Prostate gland (tissue), 2 donors: ENCODE measurements at regions not wholly inside any gene's neighbourhood (a gene's known extent, or its start where the extent isn't known, plus 50 kb on each side); places are given as distances from the start of the nearest gene placed in this dataset.

ENCODE experiments used
- DNase-seq: peaks from one replicate; pipeline ENCODE4 v3.0.0-alpha.2; 2019; ENCODE audit warnings: low spot score
- H3K27ac ChIP-seq, 2 donors: fragments of 200-600 bp; sonication (generic); 2 replicates each; pipeline ENCODE4 v1.5.1; 2017 to 2019
- H3K27me3 ChIP-seq: fragments of 200-600 bp; sonication (generic); replicated peaks from 2 replicates; pipeline ENCODE4 v1.5.1; 2019; ENCODE audit not compliant: insufficient read depth
- H3K36me3 ChIP-seq, 2 donors: fragments of 200-600 bp; sonication (generic); 1 replicate in 1 of 2; 2 replicates in 1 of 2; pipeline versions ENCODE4 v1.5.1 to v1.8.1; 2017 to 2019
- H3K4me1 ChIP-seq: fragments of 200-600 bp; sonication (generic); replicated peaks from 2 replicates; pipeline ENCODE4 v1.5.1; 2019
- H3K4me3 ChIP-seq, 2 donors: fragments of 200-600 bp; sonication (generic); 2 replicates each; pipeline ENCODE4 v1.5.1; 2017 to 2019
- H3K9me3 ChIP-seq: fragments of 200-600 bp; sonication (generic); 2 replicates; pipeline ENCODE4 v1.5.1; 2017
- POLR2A ChIP-seq: fragments of 450-650 bp; IDR thresholded peaks from one replicate; pipeline ENCODE4 v1.6.1; 2016; ENCODE audit warnings: antibody characterized with exemption, mild to moderate bottlenecking
- POLR2AphosphoS5 ChIP-seq: sonication (generic); formaldehyde crosslinking; IDR thresholded peaks from one replicate; pipeline ENCODE4 v1.6.1; 2017; ENCODE audit warnings: antibody characterized with exemption
- WGBS: methylation state at CpG from one replicate; pipeline ENCODE4 v1.1.5; 2018; 5-methylcytosine and 5-hydroxymethylcytosine counted together
- intact Hi-C: fragments of 100-400 bp; cut with DNase I; formaldehyde crosslinking; loops from one replicate; pipeline ENCODE4 v1.14.2; 2022
- TF ChIP-seq, protein P1 (sequence below), 4 experiments: fragments of 200-600 bp in 2 of 4; fragments of 450-650 bp in 2 of 4; sonication (generic) in 2 of 4; IDR thresholded peaks; 1 replicate in 3 of 4; 2 replicates in 1 of 4; pipeline ENCODE4 v1.5.1; 2016 to 2019; ENCODE audit warnings: antibody characterized with exemption in 4 of 4, mild to moderate bottlenecking in 2 of 4, moderate library complexity in 2 of 4

DNA sequence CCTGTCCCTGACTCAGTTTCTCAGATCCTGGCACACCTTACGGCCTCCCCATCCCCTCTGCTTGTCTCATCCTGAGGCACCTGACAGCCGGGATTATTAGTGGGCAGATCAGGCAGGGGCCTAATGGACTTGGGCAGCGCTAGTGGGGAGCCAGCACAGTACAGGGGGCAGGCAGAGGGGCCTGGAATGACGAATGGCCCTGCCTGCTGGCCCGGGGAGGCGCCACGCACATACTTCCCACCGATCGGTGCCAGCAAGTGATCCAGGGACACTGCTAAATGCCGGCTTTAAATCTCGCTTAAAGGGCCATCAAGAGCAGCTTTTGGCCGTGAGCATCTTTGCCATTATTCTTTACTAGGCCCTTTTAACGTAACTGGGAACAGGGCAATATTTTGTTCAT is 188.4 kb downstream of the DHX35 start:
- Histone ChIP-seq H3K4me3 (no peak overlapping the region), H3K4me1 (no peaks in the 10 kb centered on the region), H3K27me3 (no peaks in the 10 kb centered on the region), H3K9me3 (no peaks in the 10 kb centered on the region), H3K27ac (no peak overlapping the region), H3K36me3 (no peaks in the 10 kb centered on the region)
- WGBS, result 83% methylated on average over 13 of the region's 13 CpGs
- no peak for TF ChIP-seq POLR2A
- TF ChIP-seq, protein P1, sequence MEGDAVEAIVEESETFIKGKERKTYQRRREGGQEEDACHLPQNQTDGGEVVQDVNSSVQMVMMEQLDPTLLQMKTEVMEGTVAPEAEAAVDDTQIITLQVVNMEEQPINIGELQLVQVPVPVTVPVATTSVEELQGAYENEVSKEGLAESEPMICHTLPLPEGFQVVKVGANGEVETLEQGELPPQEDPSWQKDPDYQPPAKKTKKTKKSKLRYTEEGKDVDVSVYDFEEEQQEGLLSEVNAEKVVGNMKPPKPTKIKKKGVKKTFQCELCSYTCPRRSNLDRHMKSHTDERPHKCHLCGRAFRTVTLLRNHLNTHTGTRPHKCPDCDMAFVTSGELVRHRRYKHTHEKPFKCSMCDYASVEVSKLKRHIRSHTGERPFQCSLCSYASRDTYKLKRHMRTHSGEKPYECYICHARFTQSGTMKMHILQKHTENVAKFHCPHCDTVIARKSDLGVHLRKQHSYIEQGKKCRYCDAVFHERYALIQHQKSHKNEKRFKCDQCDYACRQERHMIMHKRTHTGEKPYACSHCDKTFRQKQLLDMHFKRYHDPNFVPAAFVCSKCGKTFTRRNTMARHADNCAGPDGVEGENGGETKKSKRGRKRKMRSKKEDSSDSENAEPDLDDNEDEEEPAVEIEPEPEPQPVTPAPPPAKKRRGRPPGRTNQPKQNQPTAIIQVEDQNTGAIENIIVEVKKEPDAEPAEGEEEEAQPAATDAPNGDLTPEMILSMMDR (IDR thresholded peaks at IDR 0.05), result no peak
- TF ChIP-seq POLR2AphosphoS5, result no peak
- intact Hi-C loops, result no loop called here
- DNase-seq, result no peak

DNA sequence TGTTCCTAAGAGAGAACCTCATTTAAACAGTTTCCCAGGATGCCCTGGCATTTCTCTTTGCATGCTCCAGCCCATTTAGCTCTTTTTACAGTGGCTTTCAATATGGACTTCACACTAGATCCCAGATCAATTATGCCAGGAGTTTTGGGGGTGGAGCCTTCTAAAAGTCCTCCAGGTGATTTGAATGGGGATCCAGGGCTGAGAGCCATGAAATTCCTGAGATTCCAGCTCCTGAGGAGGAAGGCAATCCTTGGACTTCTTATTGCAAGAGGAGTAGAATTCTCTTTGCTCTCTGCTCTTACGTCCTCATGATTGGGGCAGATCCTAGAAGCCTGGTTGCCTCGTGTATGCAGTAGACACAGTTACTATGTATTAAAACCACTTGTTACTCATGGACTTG is 184.2 kb downstream of the DHX35 start:
- H3K27me3 ChIP-seq, result no peaks in the 10 kb centered on the region
- WGBS, result 19% methylated on average over 2 of the region's 2 CpGs
- no peak for DNase-seq
- no peak overlapping the region for H3K4me3 ChIP-seq
- no peaks in the 10 kb centered on the region for H3K36me3 ChIP-seq
- H3K9me3 ChIP-seq, result no peaks in the 10 kb centered on the region
- intact Hi-C loops, result no loop called here
- TF ChIP-seq POLR2AphosphoS5 (no peak), POLR2A (no peak)
- TF ChIP-seq, protein P1 (IDR thresholded peaks at IDR 0.05), result no peak
- H3K4me1 ChIP-seq, result no peaks in the 10 kb centered on the region
- no peak overlapping the region for H3K27ac ChIP-seq

DNA sequence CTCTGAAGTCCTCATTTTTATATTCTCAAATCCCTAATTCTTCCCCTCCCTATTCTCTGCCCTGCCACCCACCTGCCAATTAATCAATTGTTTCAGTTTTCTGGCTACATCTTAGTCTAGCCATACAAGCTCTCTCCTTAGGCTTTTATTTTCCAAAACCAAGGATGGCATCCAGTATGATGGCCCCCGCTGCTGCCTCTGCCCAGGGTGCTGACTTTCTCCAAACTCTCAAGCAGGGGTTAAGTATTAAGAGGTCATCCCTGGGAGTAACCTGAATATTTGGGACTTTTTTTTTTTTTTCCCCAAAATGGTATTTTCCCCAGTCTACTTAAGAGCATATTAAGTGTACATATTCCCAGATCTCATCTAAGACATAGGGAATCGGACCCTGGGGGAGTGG is 183.8 kb downstream of the DHX35 start:
- intact Hi-C loops, result no loop called here
- TF ChIP-seq POLR2A (no peak), POLR2AphosphoS5 (no peak)
- TF ChIP-seq, protein P1 (IDR thresholded peaks at IDR 0.05), result no peak
- WGBS, result 67% methylated on average over 2 of the region's 2 CpGs
- Histone ChIP-seq H3K9me3 (no peaks in the 10 kb centered on the region), H3K27ac (no peak overlapping the region), H3K4me3 (no peak overlapping the region), H3K36me3 (no peaks in the 10 kb centered on the region), H3K4me1 (no peaks in the 10 kb centered on the region), H3K27me3 (no peaks in the 10 kb centered on the region)
- DNase-seq, result no peak

DNA sequence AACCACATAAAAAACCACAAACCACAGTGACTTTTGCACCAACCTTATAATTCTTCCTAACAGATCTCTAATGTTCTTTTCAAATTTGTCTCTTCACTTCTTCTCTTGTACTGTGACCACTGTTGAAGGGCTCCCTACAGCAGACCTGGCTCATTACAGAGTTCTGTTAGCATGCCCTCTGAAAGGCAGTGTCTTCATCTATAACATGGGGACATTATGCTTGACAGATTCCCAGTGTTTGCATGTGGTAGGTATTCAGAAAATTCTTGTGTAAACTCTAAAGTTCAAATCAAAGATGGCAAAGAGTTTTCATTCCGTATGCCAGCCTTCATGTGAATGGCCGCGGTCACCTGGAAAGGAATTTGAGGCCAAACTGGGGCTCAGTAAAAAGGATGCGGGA is 182.6 kb downstream of the DHX35 start:
- H3K36me3 ChIP-seq, result no peaks in the 10 kb centered on the region
- H3K9me3 ChIP-seq, result no peaks in the 10 kb centered on the region
- H3K4me1 ChIP-seq, result no peaks in the 10 kb centered on the region
- DNase-seq, result no peak
- H3K27ac ChIP-seq, result no peak overlapping the region
- H3K4me3 ChIP-seq, result no peak overlapping the region
- WGBS, result 82% methylated on average over 4 of the region's 4 CpGs
- H3K27me3 ChIP-seq, result no peaks in the 10 kb centered on the region
- TF ChIP-seq POLR2A (no peak), POLR2AphosphoS5 (no peak)
- TF ChIP-seq, protein P1 (IDR thresholded peaks at IDR 0.05), result no peak
- intact Hi-C loops, result no loop called here

DNA sequence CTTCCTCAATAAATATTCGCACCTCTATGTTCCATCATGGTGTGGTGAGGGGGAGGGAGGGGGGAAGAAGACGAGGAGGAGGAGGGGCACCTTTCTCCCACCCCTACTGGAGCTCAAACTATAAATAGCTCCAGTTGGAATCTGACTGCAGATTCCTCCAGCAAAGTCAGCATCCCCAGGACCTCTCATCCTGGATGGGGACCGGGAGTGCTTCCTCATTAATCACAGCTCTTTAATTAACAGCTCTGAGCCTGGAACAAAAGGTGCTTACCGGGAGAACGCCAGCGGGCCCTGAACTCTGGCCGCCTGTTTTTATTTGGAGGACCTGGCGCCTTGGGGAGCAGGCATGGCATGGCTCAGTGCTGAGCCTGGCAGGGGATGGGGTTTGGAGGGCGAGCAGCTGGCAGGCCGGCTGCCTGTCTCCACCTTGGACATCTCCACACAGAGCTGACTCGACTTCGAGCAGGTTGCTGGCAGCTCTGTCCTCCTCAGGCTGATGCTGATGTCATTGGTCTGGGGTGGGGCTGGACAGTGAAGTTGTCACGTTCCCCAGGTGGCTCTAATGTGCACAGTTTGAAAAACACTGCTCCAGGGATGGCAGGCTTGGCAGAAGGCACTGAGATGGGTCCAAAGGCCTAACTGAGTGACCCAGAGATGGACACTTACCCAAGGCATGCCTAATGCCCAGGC is 180.4 kb downstream of the DHX35 start:
- Histone ChIP-seq H3K9me3 (no peaks in the 10 kb centered on the region), H3K4me1 (no peaks in the 10 kb centered on the region), H3K36me3 (no peaks in the 10 kb centered on the region), H3K27me3 (no peaks in the 10 kb centered on the region), H3K27ac (no peak overlapping the region), H3K4me3 (no peak overlapping the region)
- 54% methylated on average over 13 of the region's 13 CpGs for WGBS
- no peak for DNase-seq
- intact Hi-C loops, result no loop called here
- TF ChIP-seq POLR2AphosphoS5 (no peak), POLR2A (no peak)
- TF ChIP-seq, protein P1 (IDR thresholded peaks at IDR 0.05), result no peak
